ENCODE measurements at regions not wholly inside any gene's neighbourhood (a gene's known extent, or its start where the extent isn't known, plus 50 kb on each side); places are given as distances from the start of the nearest gene placed in this dataset.
"Not testable (repeated sequence)": the region's sequence is repeated elsewhere in the genome, so short reads cannot be mapped to it uniquely, and the experiment has no call there.

DNA sequence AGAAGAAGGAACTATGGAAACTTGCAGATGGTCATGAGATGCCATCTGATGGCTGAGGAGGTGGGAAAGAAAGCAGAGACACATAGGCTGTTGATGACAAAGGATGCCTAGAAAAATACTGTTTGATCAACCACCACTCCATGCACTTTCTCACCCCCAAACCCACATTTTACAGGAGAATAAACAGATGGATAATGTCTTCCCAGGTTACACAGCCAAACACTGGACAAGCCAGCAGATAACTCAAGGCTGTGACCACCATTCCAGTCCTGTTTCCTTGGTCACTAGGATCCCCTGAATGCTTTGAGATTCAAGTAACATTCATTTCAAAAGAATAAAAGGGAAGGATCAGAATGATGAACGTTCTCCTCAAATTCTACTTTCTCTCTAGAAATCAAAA is 733.0 kb upstream of the SOX11 start:
- FAIRE-seq: no peak
- no peak for DNase-seq (ENCODE audit: insufficient read length, low spot score)

DNA sequence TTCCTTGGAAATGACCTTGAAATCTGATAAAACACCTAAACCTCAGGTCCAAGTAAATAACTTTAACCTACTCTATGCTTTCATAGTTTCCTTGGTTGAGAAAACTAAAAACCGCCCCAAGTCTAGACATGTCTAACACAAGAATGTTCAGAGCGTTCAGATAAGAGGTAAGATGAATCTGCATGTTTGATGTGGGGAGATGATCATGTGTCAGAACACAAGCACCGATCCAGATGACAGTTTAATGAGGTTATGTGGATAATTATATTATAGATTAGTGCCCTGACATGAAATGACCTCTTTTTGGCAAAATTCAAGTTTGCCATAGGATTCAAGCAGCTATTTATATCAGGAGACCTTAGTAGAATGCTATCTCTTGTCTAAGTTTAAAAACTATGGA is 729.8 kb upstream of the SOX11 start:
- FAIRE-seq: no peak
- no peak for DNase-seq (ENCODE audit: insufficient read length, low spot score)

DNA sequence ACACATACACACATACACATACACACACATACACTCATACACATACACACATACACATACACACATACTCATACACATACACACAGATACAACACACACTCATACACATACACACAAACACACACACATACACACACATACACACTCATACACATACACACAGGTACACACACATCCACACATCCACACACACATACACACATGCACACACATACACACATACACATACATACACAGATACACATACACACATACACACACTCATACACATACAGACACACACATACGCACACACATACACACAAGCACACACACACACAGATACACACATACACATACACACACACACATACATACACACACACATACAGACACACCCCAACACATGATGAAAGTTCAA is 729.1 kb upstream of the SOX11 start:
- FAIRE-seq: no peak
- no peak for DNase-seq (ENCODE audit: insufficient read length, low spot score)

DNA sequence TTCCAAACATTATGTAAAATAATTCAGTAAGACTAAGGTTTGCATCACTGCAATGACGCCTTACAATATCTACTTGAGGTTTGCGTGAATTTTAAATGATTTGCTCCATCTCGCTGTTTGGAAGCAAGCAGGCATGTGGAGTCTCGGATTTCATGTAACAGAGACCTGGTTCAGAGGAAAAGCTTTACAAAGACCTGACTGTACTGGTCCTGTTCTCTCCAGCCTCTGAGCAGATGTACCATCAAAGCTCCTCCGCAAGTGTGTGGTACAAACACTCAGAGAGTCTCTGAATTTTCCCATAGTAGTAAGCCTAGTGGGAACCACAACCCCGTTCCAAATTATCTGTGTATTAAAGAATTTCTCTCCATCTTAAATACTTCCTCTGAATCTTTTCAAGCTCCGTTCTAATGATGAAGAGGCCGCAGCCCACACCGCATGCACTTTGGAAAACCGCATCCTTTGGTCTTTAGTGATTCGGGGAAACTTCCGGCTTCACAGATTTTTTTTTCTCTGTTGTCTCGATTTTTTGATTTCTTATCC is 728.1 kb upstream of the SOX11 start:
- DNase-seq (ENCODE audit: insufficient read length, low spot score): no peak
- no peak for FAIRE-seq

DNA sequence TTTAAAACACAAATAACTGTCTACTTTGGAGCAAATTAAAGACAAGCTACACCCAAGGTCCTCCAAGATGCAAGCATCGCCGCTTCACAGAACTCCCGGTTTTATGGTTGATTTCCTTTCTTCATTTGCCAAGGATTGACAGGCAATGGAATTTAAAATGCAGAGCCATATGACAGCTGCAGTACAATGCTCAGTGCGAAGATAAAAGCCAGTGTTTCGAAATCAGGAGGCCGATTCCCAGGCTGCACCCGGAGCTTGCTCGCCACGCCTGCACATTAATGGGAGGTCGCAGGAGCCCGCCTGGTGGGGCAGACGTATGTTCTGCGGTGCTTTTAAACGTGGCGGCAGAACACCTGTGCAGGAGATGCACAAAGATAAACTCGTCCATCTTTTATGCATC is 727.6 kb upstream of the SOX11 start:
- no peak for DNase-seq (ENCODE audit: insufficient read length, low spot score)
- FAIRE-seq: no peak

DNA sequence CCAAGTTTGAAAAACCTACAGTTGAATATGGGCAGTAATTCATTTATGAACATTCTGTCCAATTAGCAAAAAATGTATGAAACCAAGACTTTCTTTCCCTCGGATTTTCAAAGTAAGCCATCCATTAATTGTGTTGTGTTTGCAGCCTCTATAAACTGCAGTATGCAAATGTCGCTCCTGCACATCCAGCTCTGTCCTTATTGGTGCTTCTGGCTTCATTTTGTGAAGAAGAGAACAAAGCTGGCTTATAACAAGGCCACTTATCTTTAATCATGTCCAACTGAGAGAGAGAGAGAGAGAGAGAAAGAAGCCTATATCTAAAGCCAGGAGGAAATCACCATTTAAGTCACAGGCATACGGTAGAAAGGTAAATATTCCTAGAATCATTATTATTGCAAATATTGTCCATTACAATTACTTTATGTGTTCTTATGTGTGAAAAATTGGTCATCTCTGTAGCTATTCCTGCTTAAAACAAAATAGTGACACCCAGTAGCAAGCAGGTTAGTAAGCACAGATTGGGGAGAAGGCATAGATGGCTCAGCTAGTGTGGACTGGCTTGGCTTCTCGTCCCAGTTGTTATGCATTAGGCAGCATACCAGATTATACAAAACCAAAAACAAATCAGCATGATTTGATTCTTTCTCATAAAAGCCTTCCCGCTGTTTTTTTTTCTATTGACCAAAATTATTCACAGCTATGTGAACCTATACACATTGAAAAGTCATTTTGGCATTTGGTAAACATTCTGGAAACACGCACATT is 726.4 kb upstream of the SOX11 start:
- FAIRE-seq: no peak
- DNase-seq (ENCODE audit: insufficient read length, low spot score): no peak

DNA sequence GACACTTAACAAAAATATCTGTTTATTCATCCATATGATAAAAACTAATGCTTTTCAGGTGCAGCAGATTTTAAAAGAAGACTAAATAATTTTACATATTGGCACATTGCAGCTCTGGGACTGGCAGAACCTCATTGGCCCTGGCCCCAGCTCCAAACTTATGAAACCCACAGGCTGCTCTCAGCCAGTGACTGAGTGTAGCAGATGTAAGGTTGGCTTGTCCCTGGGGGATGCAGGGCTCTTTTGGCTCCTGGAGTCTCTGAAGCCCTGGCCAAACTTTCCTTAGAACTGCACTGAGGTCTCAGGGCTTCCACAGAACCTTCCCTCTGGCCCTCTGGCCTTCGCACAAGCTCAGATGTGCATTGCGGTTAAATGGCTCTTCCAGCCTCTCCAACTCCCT is 725.0 kb upstream of the SOX11 start:
- FAIRE-seq: no peak

DNA sequence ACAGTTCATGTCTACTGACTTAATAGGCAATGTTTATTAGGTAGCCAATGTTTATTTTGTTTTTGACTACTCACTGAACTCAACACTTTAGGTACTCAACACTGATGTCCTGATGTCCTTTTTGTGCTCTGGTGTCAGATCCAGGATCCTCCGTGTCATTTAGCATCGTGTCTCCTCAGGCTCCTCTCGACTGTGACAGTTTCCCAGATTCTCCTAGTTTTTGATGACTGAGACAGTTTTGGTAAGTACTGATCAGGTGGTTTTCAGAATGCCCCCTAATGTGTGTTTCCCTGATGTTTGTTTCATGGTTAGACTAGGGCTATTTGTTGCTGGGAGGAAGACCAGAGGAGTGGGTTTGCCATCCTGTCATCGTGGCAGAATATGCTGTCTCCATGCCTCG is 719.7 kb upstream of the SOX11 start:
- DNase-seq (ENCODE audit: insufficient read length, low spot score) (no peak), FAIRE-seq (no peak)

More for the DNA sequence above, 725.0 kb upstream of the SOX11 start:
- DNase-seq (ENCODE audit: insufficient read length, low spot score): no peak

DNA sequence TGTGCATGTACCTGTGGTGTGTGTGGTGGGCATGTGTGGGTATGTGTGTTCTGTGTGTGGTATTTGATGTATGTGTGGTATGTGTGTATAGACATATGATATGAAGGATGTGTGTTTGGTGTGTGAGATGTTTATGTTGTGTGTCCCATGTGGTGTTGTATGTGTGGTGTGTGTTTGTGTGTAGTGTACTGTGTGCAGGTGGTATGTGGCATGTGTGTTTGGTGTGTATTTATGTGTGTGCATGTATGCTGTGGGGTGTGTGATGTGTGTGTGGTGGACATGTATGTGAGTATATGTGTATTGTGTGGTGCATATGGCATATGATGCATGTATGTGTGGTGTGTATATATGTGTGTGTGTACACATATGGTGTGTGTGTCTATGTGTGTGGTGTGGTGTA is 718.8 kb upstream of the SOX11 start:
- DNase-seq (ENCODE audit: insufficient read length, low spot score) (no peak), FAIRE-seq (no peak)

DNA sequence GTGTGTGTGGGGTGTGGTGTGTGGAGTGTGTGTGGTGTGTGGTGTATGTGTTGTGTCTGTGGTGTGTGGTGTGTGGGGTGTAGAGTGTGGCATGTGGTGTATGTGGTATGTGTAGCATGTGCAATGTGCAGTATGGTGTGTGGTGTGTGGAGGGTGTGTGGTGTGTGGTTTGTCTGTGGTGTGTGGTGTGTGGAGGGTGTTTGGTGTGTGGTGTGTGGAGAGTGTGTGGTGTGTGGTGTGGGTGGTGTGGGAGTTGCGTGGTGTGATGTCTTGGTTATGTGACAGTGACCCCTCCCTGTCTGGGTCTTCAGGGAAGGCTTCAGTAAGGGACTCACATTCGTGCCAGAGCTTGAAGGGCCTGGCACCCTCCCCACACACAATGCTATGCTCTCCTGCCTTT is 718.2 kb upstream of the SOX11 start:
- FAIRE-seq (no peak), DNase-seq (ENCODE audit: insufficient read length, low spot score) (no peak)

DNA sequence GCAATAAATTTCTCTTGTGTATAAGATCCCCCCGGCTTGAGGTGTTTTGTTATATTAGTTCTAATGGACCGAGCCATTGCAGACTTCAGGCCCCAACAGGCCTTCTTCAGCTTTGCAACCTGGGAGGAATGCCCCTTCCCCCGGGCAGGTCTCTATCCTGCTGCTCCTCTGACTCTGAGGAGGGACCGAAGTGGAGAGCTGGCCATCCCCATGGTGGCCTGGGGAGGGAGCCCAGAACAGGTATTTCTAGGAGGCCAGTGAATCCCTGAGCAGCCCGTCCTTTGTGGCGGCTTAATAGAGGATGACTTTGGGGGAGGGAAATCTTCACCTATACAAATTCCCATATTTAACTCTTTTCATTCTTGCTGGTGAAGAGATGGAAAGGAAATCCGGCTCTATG is 715.8 kb upstream of the SOX11 start:
- no peak for DNase-seq (ENCODE audit: insufficient read length, low spot score)
- FAIRE-seq: no peak

DNA sequence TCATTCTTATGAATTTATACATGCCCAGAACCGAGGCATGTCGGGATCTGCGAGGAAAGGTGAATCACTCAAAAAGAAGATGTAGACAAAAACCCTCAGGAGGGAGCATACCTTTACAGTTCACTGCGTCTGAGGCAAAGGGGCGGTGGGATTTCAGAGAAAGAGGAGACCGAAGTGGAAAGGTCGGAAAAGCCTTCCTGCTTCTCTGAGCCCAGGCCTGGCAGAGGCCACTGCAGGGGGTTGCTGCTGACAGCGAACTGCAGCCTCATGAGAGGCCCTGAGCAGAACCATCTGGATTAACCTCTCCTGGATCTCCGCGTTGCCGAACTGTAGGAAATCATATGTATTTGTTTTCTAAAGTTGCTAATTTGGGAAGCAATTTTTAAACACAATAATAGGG is 713.1 kb upstream of the SOX11 start:
- DNase-seq (ENCODE audit: insufficient read length, low spot score): no peak
- no peak for FAIRE-seq

DNA sequence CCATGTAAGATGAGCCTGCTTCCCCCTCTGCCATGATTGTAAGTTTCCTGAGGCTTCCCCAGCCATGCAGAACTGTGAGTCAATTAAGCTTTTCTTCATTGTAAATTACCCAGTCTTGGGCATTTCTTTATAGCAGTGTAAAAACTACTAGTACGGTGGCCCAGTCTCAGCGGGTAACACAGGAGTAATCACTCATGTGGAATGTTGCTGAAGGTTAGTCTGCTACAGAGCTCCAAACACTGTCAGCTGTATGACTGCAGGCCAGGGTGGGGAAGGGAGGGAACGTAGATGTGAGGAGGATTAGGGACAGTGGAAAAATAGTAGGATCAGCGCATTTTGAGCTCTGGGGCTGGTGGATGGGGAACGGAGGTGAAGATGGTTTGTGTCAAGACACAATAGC is 711.2 kb upstream of the SOX11 start:
- DNase-seq (ENCODE audit: insufficient read length, low spot score): no peak
- no peak for FAIRE-seq

DNA sequence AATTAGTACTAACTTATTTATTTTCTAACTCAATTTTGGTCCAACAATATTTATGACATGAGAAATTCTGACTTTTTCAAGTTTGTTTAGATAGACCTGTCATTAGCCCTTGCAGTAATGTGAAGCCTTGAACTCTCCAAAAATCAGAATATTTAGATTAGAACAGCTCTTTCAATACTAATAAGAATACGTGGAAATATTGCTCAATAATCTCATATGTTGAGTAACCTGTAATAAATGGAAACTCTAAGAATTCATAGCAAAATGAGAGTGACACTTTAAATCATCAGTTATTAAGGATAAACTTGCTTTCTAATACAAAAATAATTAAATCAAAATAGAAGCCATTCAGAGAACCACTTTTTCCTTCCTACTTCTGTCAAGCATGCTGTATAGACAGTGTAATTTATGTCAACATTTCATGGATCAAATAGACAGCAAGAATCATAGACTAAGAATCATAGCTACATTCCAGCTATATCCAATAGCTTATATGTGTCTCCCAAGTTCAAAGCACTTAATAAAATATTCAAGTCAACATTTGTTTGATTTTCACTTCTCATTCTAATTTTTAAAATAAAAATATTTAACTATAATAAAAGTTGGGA is 710.3 kb upstream of the SOX11 start:
- FAIRE-seq: no peak
- DNase-seq (ENCODE audit: insufficient read length, low spot score): no peak

DNA sequence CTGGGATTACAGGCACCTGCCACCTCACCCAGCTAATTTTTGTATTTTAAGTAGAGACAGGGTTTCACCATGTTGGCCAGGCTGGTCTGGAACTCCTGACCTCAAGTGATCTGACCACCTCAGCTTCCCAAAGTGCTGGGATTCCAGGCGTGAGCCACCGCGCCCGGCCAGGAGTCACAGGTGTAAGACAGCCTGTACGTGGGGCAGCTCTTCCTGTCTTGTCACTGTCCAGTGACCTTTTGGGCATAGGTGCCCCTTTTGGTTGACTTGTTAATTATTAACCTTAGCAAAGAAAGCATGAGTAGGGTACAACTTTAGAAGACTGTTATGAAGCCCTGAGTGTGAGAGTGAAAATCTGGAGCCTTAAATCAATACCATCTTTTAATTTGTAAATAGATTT is 703.7 kb upstream of the SOX11 start:
- not testable (repeated sequence) for FAIRE-seq; DNase-seq (ENCODE audit: insufficient read length, low spot score)

DNA sequence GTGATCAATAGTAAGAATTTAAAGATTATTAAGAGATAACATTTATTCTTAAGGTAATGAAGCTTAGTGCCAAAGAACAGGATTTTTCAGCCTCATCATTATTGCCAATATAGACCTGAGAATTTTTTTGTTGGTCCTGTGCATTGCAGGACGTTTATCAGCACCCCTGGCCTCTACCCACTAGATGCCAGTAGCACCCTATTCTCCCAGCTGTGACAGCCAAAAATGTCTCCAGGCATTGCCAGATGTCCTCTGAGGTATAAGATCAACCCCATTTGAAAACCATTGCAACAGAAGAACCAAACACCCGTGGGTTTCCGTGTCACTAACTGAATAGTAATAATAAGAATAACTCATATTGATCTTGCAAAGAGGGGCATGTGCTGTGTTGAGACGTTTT is 700.0 kb upstream of the SOX11 start:
- DNase-seq (ENCODE audit: insufficient read length, low spot score): no peak
- FAIRE-seq: no peak

DNA sequence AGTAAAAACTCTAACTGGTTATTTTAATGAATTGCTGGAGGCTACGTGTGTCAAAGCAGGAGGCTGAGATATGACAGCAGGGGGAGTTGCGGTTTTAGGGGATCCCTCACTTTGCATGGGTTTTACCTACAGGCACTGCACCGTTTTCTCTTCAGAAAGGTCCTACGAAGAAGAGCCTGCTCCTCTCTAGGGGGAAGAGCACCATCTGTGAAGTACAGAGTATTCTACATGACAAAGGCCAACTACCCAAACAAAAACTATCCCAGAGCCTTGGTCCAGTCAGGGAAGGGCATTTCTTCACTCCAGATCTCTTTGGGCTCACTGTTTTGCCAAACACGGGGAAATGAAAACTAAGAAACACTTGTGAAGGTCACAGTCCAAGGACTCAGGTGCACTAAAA is 696.7 kb upstream of the SOX11 start:
- FAIRE-seq (no peak), DNase-seq (ENCODE audit: insufficient read length, low spot score) (no peak)

DNA sequence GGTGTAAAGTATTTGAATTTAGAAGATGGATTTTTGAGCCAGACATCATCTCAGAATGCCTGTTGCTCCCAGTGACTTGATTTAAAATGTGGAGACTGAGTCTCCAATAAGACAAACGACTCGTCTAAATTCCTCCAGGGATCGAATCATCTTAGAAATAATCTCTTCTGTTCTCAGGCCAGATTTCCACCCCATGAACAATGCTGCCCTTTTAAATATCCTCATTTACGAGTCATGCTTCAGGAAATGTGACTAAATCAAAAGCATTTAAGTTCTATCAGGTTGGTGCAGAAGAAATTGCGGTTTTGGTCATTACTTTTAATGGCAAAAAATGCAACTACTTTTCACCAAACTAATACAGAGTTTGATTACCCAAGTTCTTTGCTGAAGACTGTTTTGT is 684.6 kb upstream of the SOX11 start:
- no peak for DNase-seq (ENCODE audit: insufficient read length, low spot score)
- FAIRE-seq: no peak

DNA sequence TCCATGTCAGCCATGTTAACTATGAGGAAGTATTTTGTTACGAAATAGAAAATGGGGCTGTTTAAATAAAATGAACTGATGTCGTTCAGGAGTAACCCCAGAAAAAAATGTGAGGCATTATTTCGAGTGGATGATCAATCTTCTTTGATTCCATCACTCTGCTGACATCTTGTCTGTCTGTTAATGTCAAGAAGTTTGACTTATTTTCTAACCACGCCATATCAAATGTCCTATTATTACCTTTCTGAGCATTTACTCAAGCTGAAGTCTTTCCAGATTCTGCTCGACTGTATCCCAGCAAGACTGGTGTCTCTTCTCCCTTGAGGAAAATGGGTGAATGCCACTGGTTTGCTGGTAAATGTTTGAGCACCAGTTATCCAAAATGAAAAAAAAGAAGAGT is 672.9 kb upstream of the SOX11 start:
- FAIRE-seq (no peak), DNase-seq (ENCODE audit: insufficient read length, low spot score) (no peak)

DNA sequence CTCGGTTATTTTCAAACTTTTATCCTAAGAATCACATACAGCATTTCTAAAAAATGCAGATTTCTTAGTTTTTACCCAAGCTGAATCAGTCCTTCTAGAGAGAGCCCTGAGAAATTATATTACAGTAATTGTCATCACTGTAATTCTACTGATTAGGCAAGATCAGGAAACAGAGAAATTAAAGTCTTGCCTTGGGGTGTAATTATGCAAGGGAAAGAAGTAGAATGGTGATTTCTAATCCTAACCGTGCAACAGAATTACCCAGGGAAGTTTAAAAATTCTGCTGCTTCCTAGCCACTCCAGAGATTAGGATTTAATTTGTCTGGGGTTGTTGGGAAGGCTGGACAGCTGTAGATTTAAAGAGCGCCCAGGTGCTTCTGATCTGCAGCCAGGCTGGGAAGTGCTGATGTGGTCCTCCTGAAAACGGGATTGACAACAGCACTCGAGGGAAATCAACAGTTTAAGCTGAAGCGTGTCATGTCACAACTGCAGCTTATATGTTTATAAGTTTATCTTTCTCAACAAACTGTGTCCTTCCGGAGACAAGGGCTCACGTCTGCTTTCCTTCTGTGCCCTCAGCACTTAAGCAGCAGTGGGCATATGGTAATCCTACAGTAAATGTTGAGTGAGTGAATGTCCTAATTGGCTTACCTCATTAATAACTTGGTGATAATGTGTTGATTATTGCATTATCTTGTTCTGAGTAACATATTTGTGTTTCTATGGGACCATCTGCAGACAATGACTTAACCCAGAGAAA is 671.9 kb upstream of the SOX11 start:
- FAIRE-seq: no peak
- DNase-seq (ENCODE audit: insufficient read length, low spot score): no peak

DNA sequence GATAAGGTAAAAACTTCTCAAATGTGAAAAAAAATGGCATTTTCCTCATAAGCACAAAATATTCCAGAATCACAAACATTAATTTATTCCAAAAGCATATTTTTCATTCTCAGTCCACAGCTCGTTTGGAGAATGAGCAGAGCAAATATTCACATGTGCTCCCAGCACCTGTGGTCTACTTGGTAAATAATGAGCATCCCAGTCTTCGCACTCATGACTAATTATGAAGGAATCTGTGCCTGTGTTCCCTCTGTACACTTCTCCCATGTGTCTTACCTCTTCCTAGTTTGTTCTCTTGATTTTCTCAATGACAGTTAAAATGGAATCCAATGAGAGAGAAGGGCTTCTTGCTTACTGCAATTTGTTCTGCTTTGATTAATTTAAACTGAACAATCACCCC is 671.0 kb upstream of the SOX11 start:
- DNase-seq (ENCODE audit: insufficient read length, low spot score): no peak
- FAIRE-seq: no peak

DNA sequence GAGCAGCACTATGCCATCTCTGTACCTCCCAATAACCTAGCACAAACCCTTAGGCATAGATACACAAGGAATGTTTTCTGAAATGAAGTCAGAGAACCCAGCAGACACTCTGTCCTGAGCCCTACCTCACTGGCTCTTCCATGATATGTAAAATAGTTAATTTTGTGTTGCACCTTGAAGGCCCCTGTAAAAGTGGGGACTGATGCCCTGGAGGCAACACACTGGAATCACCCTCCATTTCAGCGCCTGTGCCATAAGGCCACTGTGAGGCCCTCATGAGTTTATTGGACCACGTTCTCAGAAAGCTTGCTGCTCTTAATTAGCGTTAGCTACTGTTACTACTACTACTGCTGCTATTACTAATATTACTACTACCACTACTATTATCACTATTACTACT is 670.1 kb upstream of the SOX11 start:
- DNase-seq (ENCODE audit: insufficient read length, low spot score): no peak

More for the DNA sequence above, 670.1 kb upstream of the SOX11 start:
- no peak for FAIRE-seq

Measured in GM19239 (cell line).